NCI-H345 (cell line): ENCODE measurements at regions not wholly inside any gene's neighbourhood (a gene's known extent, or its start where the extent isn't known, plus 50 kb on each side); places are given as distances from the start of the nearest gene placed in this dataset.
"Not testable (repeated sequence)": the region's sequence is repeated elsewhere in the genome, so short reads cannot be mapped to it uniquely, and the experiment has no call there.

Source experiments
- DNase-seq: peaks from one replicate; lab custom pipeline; 2025; lab: John Stamatoyannopoulos, UW

- DNase-seq, result no peak
These were observed 1241.1 kb downstream of the UQCRFS1 start for GRCh38 chr19:27971869-27972268.

GRCh38 chr19:27971071-27971470 is 1241.9 kb downstream of the UQCRFS1 start:
- no peak for DNase-seq

GRCh38 chr19:27966390-27966816 is 1246.5 kb downstream of the UQCRFS1 start:
- DNase-seq, result peak; percentile 21

GRCh38 chr19:27964185-27964584 is 1248.8 kb downstream of the UQCRFS1 start:
- DNase-seq, result no peak

GRCh38 chr19:27962264-27962663 is 1250.7 kb downstream of the UQCRFS1 start:
- no peak for DNase-seq

- no peak for DNase-seq
These were observed 1257.2 kb downstream of the UQCRFS1 start for GRCh38 chr19:27955485-27956480.

GRCh38 chr19:27942607-27943006 is 1270.3 kb downstream of the UQCRFS1 start:
- not testable (repeated sequence) for DNase-seq

GRCh38 chr19:27936139-27936538 is 1276.8 kb downstream of the UQCRFS1 start:
- DNase-seq, result no peak

- DNase-seq, result no peak
These were observed 1277.3 kb downstream of the UQCRFS1 start for GRCh38 chr19:27935669-27936068.

GRCh38 chr19:27929399-27929798 is 1283.6 kb downstream of the UQCRFS1 start:
- DNase-seq, result no peak

GRCh38 chr19:27925202-27925601 is 1287.7 kb downstream of the UQCRFS1 start:
- DNase-seq, result no peak

- no peak for DNase-seq
These were observed 1290.0 kb downstream of the UQCRFS1 start for GRCh38 chr19:27922970-27923369.

GRCh38 chr19:27920774-27921173 is 1292.2 kb downstream of the UQCRFS1 start:
- DNase-seq, result no peak

- DNase-seq, result no peak
These were observed 1294.1 kb downstream of the UQCRFS1 start for GRCh38 chr19:27918818-27919217.

GRCh38 chr19:27911122-27911898 is 1301.6 kb downstream of the UQCRFS1 start:
- no peak for DNase-seq

- DNase-seq, result no peak
These were observed 1303.1 kb downstream of the UQCRFS1 start for GRCh38 chr19:27909861-27910260.

- no peak for DNase-seq
These were observed 1303.6 kb downstream of the UQCRFS1 start for GRCh38 chr19:27909185-27909840.

GRCh38 chr19:27906081-27906480 is 1306.9 kb downstream of the UQCRFS1 start:
- DNase-seq, result no peak

GRCh38 chr19:27905074-27905473 is 1307.9 kb downstream of the UQCRFS1 start:
- no peak for DNase-seq

- no peak for DNase-seq
These were observed 1311.9 kb downstream of the UQCRFS1 start for GRCh38 chr19:27901078-27901477.

- DNase-seq, result no peak
These were observed 1316.9 kb downstream of the UQCRFS1 start for GRCh38 chr19:27896091-27896490.
